Gastroesophageal sphincter (tissue), 4 donors: ENCODE measurements at regions not wholly inside any gene's neighbourhood (a gene's known extent, or its start where the extent isn't known, plus 50 kb on each side); places are given as distances from the start of the nearest gene placed in this dataset.

Experiments used
- ATAC-seq: fragments of 150-250 bp; one replicate; pipeline ENCODE4 v1.9.1; 2016; ENCODE audit warnings: mild to moderate bottlenecking, moderate library complexity
- H3K27ac ChIP-seq, 4 donors: fragments of 200-600 bp; sonication (generic) in 3 of 4; 1 replicate in 3 of 4; 2 replicates in 1 of 4; pipeline ENCODE4 v1.5.1; 2016 to 2019
- H3K27me3 ChIP-seq: fragments of 200-600 bp; sonication (generic); one replicate; pipeline ENCODE4 v1.5.1; 2019
- H3K36me3 ChIP-seq, 2 donors: fragments of 200-600 bp; sonication (generic); one replicate each; pipeline ENCODE4 v1.5.1; 2019; ENCODE audit warnings: control low read depth in 1 of 2
- H3K4me1 ChIP-seq, 3 donors: fragments of 200-600 bp; sonication (generic); 1 replicate in 2 of 3; 2 replicates in 1 of 3; pipeline ENCODE4 v1.5.1; 2016 to 2019; ENCODE audit warnings: control low read depth in 2 of 3
- H3K4me3 ChIP-seq, 2 donors: fragments of 200-600 bp; sonication (generic); one replicate each; pipeline ENCODE4 v1.5.1; 2019; ENCODE audit warnings: mild to moderate bottlenecking in 1 of 2, moderate library complexity in 1 of 2
- H3K9me3 ChIP-seq, 3 donors: fragments of 200-600 bp; sonication (generic); one replicate each; pipeline ENCODE4 v1.5.1; 2017 to 2019; ENCODE audit warnings: control low read depth in 2 of 3
- EP300 ChIP-seq: sonication (generic); formaldehyde crosslinking; IDR thresholded peaks from one replicate; pipeline ENCODE4 v1.6.1; 2017; ENCODE audit warnings: antibody characterized with exemption, mild to moderate bottlenecking
- POLR2A ChIP-seq, 2 donors: fragments of 450-650 bp; IDR thresholded peaks; one replicate each; pipeline ENCODE4 v1.6.1; 2017; ENCODE audit warnings: antibody characterized with exemption in 2 of 2, mild to moderate bottlenecking in 2 of 2, moderate library complexity in 1 of 2
- POLR2AphosphoS5 ChIP-seq: sonication (generic); formaldehyde crosslinking; IDR thresholded peaks from one replicate; pipeline ENCODE4 v1.6.1; 2017; ENCODE audit warnings: antibody characterized with exemption
- WGBS, 2 donors: methylation state at CpG; one replicate each; pipeline ENCODE4 v1.1.5; 2018; ENCODE audit warnings: low coverage in 1 of 2; 5-methylcytosine and 5-hydroxymethylcytosine counted together
- TF ChIP-seq, protein P1 (sequence below), 4 experiments: fragments of 200-600 bp in 2 of 4; fragments of 450-650 bp in 2 of 4; sonication (generic) in 1 of 4; IDR thresholded peaks; one replicate each; pipeline ENCODE4 v1.5.1; 2017 to 2019; ENCODE audit warnings: antibody characterized with exemption in 4 of 4, mild to moderate bottlenecking in 2 of 4, moderate library complexity in 2 of 4

DNA sequence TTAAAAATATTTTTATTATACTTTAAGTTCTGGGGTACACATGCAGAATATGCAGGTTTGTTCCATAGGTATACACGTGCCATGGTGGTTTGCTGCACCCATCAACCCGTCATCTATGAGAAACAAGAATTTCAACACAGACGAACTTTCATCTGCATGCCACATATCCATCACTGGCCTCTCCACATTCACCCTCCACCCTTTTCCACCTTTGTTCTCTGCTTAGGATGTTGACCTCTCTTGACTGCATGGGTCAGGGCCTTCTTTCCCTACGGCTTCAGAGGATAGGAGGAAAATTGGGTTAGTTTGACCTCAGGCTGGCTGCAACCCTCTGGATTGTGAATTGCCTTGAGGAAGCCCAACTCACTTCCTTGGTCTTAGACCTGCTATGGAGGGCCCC is 260.9 kb downstream of the MREG start:
- no peaks in the 10 kb centered on the region for H3K36me3 ChIP-seq
- H3K4me1 ChIP-seq = peaks cover 2 to 38% (median 21%) of the 10 kb centered on the region in 3 donors
- no peak overlapping the region for H3K27ac ChIP-seq
- H3K27me3 ChIP-seq = no peaks in the 10 kb centered on the region
- ATAC-seq = no peak
- H3K9me3 ChIP-seq = no peaks in the 10 kb centered on the region
- no peak overlapping the region for H3K4me3 ChIP-seq
- 96 to 100% methylated on average over 3 to 4 of the region's 4 CpGs for WGBS, 2 donors
- TF ChIP-seq POLR2A (IDR thresholded peaks at IDR 0.05) (no peak), POLR2AphosphoS5 (no peak), EP300 (no peak)
- TF ChIP-seq, protein P1, sequence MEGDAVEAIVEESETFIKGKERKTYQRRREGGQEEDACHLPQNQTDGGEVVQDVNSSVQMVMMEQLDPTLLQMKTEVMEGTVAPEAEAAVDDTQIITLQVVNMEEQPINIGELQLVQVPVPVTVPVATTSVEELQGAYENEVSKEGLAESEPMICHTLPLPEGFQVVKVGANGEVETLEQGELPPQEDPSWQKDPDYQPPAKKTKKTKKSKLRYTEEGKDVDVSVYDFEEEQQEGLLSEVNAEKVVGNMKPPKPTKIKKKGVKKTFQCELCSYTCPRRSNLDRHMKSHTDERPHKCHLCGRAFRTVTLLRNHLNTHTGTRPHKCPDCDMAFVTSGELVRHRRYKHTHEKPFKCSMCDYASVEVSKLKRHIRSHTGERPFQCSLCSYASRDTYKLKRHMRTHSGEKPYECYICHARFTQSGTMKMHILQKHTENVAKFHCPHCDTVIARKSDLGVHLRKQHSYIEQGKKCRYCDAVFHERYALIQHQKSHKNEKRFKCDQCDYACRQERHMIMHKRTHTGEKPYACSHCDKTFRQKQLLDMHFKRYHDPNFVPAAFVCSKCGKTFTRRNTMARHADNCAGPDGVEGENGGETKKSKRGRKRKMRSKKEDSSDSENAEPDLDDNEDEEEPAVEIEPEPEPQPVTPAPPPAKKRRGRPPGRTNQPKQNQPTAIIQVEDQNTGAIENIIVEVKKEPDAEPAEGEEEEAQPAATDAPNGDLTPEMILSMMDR (IDR thresholded peaks at IDR 0.05) = no peak

DNA sequence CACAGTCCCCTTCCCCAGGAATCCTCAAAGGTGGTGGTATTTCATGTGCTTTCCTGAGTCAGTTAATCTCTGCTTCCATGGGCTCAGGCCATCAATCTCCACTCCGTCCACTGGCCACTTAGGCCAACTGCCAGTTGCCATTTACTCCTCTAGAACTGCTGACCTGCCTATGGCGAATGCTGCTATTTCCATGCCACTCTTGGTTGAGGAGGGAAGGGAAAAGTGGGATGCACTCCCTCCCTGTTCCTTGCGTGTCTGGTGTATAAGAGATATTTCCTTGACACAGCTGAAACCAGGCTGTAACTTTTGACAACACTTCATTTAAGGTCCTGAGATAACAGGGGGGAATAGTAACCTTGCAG is 261.5 kb downstream of the MREG start:
- Histone ChIP-seq H3K27ac (peak overlapping the region in 1 of 4 donors; percentile 8), H3K27me3 (no peaks in the 10 kb centered on the region), H3K36me3 (no peaks in the 10 kb centered on the region), H3K4me3 (no peak overlapping the region), H3K9me3 (no peaks in the 10 kb centered on the region), H3K4me1 (peaks cover 2 to 43% (median 21%) of the 10 kb centered on the region in 3 donors)
- 83 to 100% methylated on average over 1 to 3 of the region's 3 CpGs for WGBS, 2 donors
- TF ChIP-seq POLR2AphosphoS5 = no peak
- no peak for TF ChIP-seq EP300
- TF ChIP-seq, protein P1 (IDR thresholded peaks at IDR 0.05) = no peak
- TF ChIP-seq POLR2A (IDR thresholded peaks at IDR 0.05) = no peak
- no peak for ATAC-seq

DNA sequence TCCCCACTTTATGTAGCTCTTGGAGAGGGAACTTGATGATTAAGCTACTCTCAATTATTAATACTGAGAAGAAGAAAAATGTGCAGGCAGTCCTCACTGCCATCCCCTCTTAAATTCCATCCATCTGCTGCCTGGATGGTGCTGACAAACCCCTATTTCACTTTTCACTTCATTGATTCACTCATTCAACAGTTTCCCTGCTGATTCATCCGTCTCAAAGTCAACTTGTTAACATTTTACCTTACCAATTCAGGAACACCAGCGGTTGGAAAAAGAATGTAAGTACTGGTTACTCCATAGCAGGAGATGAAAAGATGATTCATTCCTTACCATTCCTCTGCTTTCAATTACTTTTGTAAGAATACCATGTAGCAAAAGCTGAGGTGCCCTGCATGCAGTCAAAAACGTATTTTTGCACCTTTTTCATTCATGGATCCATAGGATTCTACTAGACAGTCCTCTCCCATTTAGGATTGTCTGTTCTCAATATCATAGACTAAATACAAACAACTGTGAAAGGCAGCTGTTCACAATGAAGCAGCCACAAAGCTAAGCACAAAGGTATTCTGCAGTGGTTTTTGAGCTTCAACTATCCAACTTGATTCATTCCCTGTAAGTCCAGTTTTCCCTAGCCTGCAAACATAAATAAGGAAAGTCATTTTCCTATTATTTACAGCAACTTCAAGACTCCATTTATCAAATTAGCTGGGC is 262.0 kb downstream of the MREG start:
- H3K27me3 ChIP-seq = no peaks in the 10 kb centered on the region
- no peaks in the 10 kb centered on the region for H3K9me3 ChIP-seq
- ATAC-seq = no peak
- H3K4me1 ChIP-seq = peaks cover 2 to 46% (median 21%) of the 10 kb centered on the region in 3 donors
- H3K36me3 ChIP-seq = no peaks in the 10 kb centered on the region
- no peak for TF ChIP-seq POLR2AphosphoS5
- TF ChIP-seq EP300 = no peak
- no peak for TF ChIP-seq POLR2A (IDR thresholded peaks at IDR 0.05)
- TF ChIP-seq, protein P1 (IDR thresholded peaks at IDR 0.05) = no peak
- peak overlapping the region in 3 of 4 donors; percentile 8 to 52 (median 27) for H3K27ac ChIP-seq
- no peak overlapping the region for H3K4me3 ChIP-seq
- 63 to 76% methylated on average over 3 of the region's 3 CpGs for WGBS, 2 donors

DNA sequence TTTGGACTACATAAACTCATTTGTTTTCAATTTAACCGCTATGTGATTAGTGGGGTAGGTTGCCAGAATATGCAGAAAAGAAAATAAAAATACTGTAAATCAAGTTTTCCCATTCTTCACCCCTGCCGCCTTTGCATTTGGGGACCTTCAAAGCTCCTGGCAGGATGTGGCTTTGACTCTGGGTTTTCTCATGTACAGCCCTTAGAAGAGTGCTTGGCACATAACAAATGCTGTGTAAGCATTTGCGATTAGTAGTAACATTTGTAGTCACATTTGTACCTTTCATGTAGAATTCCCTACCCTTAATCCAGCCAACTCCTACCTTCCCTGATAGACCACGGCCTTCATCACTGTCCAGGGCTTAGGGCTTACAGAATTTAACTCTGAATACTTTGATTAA is 262.6 kb downstream of the MREG start:
- Histone ChIP-seq H3K27me3 (no peaks in the 10 kb centered on the region), H3K4me1 (peaks cover 2 to 46% (median 21%) of the 10 kb centered on the region in 3 donors), H3K27ac (peak overlapping the region in 2 of 4 donors; percentile 27 to 52), H3K36me3 (no peaks in the 10 kb centered on the region), H3K4me3 (no peak overlapping the region), H3K9me3 (no peaks in the 10 kb centered on the region)
- TF ChIP-seq POLR2A (IDR thresholded peaks at IDR 0.05) = no peak
- TF ChIP-seq POLR2AphosphoS5 = no peak
- no peak for TF ChIP-seq EP300
- TF ChIP-seq, protein P1 (IDR thresholded peaks at IDR 0.05) = no peak
- ATAC-seq = no peak
- 39 to 54% methylated on average over 4 of the region's 4 CpGs for WGBS, 2 donors
